NB4 (cell line): ENCODE measurements at regions not wholly inside any gene's neighbourhood (a gene's known extent, or its start where the extent isn't known, plus 50 kb on each side); places are given as distances from the start of the nearest gene placed in this dataset.

Source experiments
- DNase-seq: peaks from one replicate; pipeline ENCODE4 v3.0.0; 2010; ENCODE audit warnings: low read depth
- H3K4me3 ChIP-seq: one replicate; pipeline ENCODE4 v1.5.1; 2011; ENCODE audit warnings: mild to moderate bottlenecking, low read depth, low read length, moderate library complexity
- CTCF ChIP-seq: IDR thresholded peaks from one replicate; pipeline ENCODE4 v1.5.1; 2012; ENCODE audit warnings: low read depth, low read length
- MAX ChIP-seq: IDR thresholded peaks from 2 replicates; pipeline ENCODE4 v1.6.1; 2011; ENCODE audit warnings: low read depth, low read length
- MYC ChIP-seq: IDR thresholded peaks from 2 replicates; pipeline ENCODE4 v1.6.1; 2011; ENCODE audit warnings: low read depth, low read length
- POLR2A ChIP-seq: IDR thresholded peaks from 2 replicates; pipeline ENCODE4 v1.6.1; 2011; ENCODE audit warnings: mild to moderate bottlenecking; ENCODE audit not compliant: insufficient read length; ENCODE audit errors: extremely low read depth

GRCh38 chr5:116789522-116789921 lies 214.9 kb upstream of the SEMA6A start:
- H3K4me3 ChIP-seq = no peak overlapping the region
- no peak for TF ChIP-seq CTCF
- TF ChIP-seq POLR2A = no peak
- no peak for TF ChIP-seq MAX
- no peak for TF ChIP-seq MYC
- no peak for DNase-seq

- TF ChIP-seq MAX (no peak), MYC (no peak), CTCF (no peak), POLR2A (no peak)
- no peak overlapping the region for H3K4me3 ChIP-seq
- no peak for DNase-seq
Measured at GRCh38 chr5:116788851-116789403, 214.3 kb upstream of the SEMA6A start.

- DNase-seq = no peak
- TF ChIP-seq MAX (no peak), POLR2A (no peak), CTCF (no peak), MYC (no peak)
- H3K4me3 ChIP-seq = no peak overlapping the region
Measured at GRCh38 chr5:116787570-116787969, 212.9 kb upstream of the SEMA6A start.

- TF ChIP-seq CTCF = no peak
- no peak for TF ChIP-seq MAX
- no peak for TF ChIP-seq POLR2A
- no peak for TF ChIP-seq MYC
- DNase-seq = no peak
- no peak overlapping the region for H3K4me3 ChIP-seq
Measured at GRCh38 chr5:116785106-116785505, 210.5 kb upstream of the SEMA6A start.

- no peak for DNase-seq
- no peak overlapping the region for H3K4me3 ChIP-seq
- no peak for TF ChIP-seq MYC
- TF ChIP-seq POLR2A = no peak
- TF ChIP-seq CTCF = no peak
- TF ChIP-seq MAX = no peak
Measured at GRCh38 chr5:116779846-116780245, 205.2 kb upstream of the SEMA6A start.
